ENCODE measurements at regions not wholly inside any gene's neighbourhood (a gene's known extent, or its start where the extent isn't known, plus 50 kb on each side); places are given as distances from the start of the nearest gene placed in this dataset.

GRCh38 chr14:38111046-38111445 lies 96.7 kb upstream of the SSTR1 start:
- no peak for DNase-seq (ENCODE audit: low spot score)

DNA sequence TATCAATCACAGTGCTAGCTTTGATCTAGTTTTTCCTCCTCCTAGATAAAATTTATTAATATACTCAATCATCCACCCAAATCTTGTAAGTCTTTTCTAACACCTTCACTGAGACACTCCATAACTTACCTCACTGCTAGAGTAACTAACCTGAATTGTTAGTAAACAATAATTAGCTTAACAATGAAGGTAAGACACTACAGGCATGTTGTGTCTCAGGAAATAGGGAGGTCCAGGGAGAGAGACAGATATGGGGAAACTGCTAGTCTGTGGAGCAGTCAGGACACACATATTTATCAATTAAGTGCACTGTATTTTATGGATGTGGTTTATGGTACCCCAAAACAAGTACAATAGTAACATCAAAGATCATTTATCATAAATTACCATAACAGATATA lies 94.2 kb upstream of the SSTR1 start:
- no peak for DNase-seq (ENCODE audit: low spot score)

DNA sequence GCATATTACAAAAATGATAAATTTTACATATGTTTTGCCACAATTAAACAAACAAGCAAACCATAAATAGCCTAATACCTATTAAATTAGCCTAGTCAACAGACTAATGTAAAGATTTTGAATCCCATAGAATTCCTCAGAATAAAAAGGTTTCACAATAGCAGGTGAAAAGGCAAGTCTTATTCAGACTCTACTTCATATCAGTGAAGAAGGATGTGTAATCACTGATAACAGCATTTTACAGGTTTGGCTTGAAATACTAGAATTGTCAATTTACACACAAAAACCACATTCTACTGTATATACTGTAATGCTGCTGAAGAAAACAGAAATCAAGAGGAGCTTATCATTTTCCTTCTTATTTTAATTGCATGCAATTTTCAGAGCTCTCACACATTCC lies 90.8 kb upstream of the SSTR1 start:
- no peak for DNase-seq (ENCODE audit: low spot score)

GRCh38 chr14:38120109-38120508 lies 87.6 kb upstream of the SSTR1 start:
- DNase-seq (ENCODE audit: low spot score), result no peak

DNA sequence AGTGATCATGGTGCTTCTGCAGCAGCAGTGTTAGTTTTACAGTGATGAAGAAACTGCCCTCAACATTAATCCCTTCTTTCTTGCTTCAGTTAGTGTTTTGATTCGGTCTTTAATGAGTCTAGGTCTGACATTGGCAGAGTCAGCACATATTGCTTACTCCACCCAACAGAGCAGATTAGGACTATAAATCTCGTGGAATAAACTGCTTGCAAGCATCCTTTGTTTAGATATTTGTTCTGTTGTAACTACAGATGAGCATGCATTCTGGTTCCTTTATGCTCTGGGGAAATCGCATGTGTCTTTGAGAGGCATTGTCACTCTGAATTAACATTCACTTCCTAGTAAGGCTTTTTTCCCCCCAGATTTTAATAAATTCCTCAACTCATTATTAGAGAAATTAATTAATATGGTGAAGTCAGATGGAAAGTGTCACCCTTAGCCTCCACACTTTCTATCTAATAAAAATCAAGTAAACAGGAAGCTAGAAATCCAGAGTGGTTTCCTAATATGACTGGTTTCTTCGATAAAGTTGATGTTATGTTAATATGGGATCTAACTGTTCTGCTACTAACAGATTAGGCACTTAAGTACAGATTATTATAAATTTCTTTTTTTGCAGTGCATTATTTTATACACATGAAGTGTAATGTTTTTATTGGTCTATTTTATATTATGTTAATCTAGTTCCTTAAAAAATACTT lies 86.2 kb upstream of the SSTR1 start:
- DNase-seq (ENCODE audit: low spot score), result no peak

DNA sequence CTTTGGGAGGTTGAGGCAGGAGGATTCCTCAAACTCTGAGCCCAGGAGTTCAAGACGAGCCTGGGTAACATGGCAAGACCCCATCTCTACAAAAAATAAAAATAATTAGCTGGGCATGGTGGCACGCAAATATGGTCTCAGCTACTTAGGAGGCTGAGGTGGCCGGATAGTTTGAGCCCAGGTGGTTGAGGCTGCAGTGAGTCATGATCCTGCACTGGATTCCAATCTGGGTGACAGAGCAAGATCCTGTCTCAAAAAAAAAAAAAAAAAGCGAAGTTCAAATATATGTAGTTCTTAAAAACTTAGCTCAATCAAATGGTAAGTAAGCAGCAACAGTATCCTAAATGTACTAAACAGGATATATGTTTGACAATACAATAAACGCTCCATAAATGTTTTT lies 85.5 kb upstream of the SSTR1 start:
- no peak for DNase-seq (ENCODE audit: low spot score)

DNA sequence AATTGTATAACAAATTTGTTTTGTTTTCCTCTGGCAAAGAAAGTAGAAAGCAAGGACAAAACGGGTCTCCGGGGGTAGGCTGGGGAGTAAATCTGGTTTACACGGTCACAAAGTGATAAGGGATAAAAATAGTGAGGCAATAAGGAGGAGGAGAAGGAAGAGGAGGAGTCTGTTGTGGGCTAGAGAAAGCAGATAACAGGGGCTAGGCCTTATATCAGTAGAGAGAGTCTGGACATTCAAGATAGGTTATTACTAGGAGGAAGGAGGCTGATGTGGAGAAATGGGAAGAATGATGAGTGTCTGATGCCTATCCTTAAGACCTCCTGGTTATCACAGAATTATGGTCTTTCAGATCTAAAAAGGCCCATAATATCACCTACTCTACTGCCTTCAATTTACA lies 83.2 kb upstream of the SSTR1 start:
- no peak for DNase-seq (ENCODE audit: low spot score)

DNA sequence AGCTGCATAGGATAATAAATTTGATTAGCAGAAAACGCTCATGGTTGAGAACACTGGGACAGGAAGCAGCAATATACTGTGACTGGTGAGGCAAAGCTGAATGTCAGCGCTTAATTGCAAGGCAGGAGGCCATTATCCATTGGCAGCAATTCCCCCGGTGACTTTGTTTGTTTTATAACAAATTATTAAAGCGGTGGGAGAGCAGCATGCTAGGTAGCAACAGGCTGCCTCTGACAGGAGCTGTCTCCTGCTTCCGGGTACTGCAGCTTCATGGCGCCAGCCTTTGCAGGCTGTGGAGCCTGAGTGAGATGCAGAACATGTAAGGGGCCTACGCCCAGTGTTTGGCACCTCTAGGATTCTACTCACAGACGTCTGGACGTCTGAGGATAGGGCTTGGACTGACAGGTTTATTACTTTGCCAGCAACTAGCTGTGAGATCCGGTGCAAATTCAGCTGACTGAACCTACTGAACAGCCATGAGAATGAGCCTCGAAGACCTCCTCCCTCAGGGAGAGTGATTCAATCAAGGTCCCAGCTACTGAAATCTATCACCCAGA lies 82.1 kb upstream of the SSTR1 start:
- DNase-seq (ENCODE audit: low spot score), result no peak

GRCh38 chr14:38127356-38127755 lies 80.3 kb upstream of the SSTR1 start:
- DNase-seq (ENCODE audit: low spot score), result no peak

DNA sequence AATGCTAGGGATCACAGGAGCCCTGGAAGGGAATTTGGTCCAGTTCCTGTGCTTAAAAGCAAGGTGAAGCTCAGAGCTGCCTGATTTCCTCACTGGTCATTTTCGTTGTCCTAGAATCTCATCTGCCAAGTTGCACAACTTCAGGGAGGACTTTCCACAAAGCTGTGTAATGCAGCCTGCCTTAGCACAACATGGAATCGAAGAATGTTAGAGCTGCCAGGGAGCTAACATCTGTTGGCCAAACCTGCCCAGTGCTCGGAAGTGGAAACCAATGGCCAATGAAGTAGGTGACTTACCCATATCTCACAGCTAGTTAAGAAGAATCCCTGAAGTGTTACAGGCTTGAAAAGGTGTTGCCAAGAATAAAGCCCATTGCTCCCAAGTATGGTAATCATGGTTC lies 79.9 kb upstream of the SSTR1 start:
- no peak for DNase-seq (ENCODE audit: low spot score)

DNA sequence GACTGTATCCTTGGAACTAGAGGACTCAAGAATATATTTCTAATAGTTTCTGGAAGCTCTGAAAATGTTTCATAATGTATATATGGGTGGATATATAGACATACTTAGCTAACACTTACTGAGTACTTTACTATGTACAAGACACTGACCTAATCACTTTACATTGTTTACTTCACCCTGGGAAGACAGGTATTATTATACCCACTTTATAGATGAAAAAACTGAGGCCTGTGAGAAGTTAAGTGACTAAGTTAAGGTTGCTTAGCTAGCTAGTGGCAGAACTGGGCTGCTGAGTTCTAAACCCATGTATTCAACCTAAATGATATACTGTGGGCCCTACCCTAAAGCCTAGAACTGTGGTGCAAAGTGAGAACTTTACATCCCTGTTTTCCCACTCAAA lies 79.1 kb upstream of the SSTR1 start:
- DNase-seq (ENCODE audit: low spot score), result no peak

GRCh38 chr14:38129192-38129591 lies 78.5 kb upstream of the SSTR1 start:
- no peak for DNase-seq (ENCODE audit: low spot score)

- DNase-seq (ENCODE audit: low spot score), result no peak
Measured at GRCh38 chr14:38129705-38130104, 78.0 kb upstream of the SSTR1 start.

- no peak for DNase-seq (ENCODE audit: low spot score)
Measured at GRCh38 chr14:38134416-38135030, 73.2 kb upstream of the SSTR1 start.

GRCh38 chr14:38135106-38135867 lies 72.4 kb upstream of the SSTR1 start:
- DNase-seq (ENCODE audit: low spot score), result no peak

DNA sequence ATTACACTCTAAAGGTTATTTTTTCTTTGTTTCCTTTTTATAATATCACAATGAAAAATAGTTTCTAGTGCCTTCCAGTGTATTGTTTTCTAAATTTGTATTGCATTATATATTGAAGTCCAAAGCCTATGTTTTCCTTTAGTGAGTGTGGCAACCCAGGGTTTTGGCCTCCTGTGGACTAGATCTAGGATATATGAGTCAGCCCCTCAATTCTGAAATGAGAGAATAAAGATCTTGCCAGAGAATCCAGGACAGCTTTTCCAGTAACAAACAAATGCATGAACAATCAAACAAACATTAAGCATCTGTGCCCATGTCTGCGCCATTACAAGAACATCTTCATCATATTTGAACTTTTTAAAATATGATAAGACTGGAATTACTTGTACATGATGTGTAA lies 70.7 kb upstream of the SSTR1 start:
- DNase-seq (ENCODE audit: low spot score), result no peak

GRCh38 chr14:38138473-38139138 lies 69.1 kb upstream of the SSTR1 start:
- DNase-seq (ENCODE audit: low spot score), result no peak

- DNase-seq (ENCODE audit: low spot score), result no peak
Measured at GRCh38 chr14:38139926-38140325, 67.8 kb upstream of the SSTR1 start.

GRCh38 chr14:38143170-38143569 lies 64.5 kb upstream of the SSTR1 start:
- no peak for DNase-seq (ENCODE audit: low spot score)

DNA sequence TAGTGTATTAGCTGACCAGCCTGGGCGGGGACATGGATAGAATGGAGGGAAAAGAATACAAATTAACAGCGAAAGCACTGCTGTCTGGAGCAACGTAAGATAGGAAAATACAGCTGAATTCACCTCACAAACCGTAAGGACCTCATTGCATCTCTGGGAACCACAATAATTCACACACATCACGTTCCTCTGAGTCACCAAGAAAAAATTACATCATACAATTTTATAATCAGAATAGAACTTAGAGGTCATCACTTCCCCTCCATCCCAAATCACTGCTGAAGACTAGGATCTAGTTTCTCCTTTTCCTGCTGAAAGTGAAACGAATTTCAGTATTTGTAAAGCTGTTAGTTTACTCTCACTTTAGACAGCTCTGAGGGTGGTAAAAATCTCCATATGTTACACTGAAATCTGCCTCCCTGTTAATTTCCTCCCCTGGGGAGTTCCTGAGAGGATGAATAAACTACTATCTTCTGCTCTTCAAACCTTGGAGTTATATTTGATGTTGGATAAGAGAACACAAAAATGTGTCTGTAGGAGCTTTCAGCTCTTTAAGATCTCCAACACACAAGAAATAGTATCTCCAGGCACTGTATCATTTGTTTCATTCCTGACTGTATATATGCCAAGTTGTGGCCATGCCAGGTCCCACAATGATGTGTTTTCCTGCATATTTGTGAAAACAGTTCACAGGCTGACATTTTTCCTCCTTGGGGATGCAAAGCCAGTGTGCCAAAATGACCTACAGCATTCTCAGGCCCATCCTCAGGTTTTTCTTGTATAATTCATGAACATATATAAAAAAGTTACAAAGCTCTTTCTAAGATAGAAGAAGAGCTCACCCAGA lies 63.8 kb upstream of the SSTR1 start:
- no peak for DNase-seq (ENCODE audit: low spot score)

DNA sequence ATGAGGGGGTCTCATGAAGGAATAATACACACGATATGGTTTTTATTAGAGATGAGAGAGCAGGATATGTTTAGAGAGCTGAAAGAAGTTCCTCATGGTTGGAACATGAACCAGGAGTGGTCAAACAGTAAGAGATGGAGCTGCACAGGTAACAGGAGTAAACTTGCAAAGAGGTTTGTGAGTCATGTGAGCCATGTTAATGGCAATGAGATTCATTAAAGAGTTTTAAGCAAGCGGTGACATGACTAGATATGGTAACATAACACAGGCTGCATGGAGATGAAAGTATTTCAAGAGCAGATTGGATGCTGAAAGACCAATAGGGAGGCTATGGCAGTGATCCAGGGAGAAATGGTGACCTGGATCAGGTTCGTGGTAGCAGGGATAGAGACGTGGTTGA lies 62.6 kb upstream of the SSTR1 start:
- DNase-seq (ENCODE audit: low spot score), result no peak

- DNase-seq (ENCODE audit: low spot score), result no peak
Measured at GRCh38 chr14:38150075-38150474, 57.6 kb upstream of the SSTR1 start.

Measured in HuH-7 (cell line).